ENCODE measurements at regions not wholly inside any gene's neighbourhood (a gene's known extent, or its start where the extent isn't known, plus 50 kb on each side); places are given as distances from the start of the nearest gene placed in this dataset.

GRCh38 chr4:10917566-10917965 is 233.0 kb upstream of the CLNK start (continued):
- TF ChIP-seq CTCF (IDR thresholded peaks at IDR 0.05; ENCODE audit: low read depth, low read length, missing input control): no peak
- TF ChIP-seq MAX (IDR thresholded peaks at IDR 0.05): no peak
- no peak for TF ChIP-seq GABPA (IDR thresholded peaks at IDR 0.05 in 1 of 2, conservative IDR thresholded peaks at IDR 0.05 in 1 of 2)
- no peak for TF ChIP-seq SP1 (IDR thresholded peaks at IDR 0.05)

GRCh38 chr4:10898072-10898471 is 213.5 kb upstream of the CLNK start:
- WGBS: 79% methylated on average over 5 of the region's 5 CpGs

More at GRCh38 chr4:10898072-10898471, 213.5 kb upstream of the CLNK start:
- Histone ChIP-seq H3K27me3 (ENCODE audit: control insufficient read depth in 4 of 4, insufficient read depth in 4 of 4, low read length in 3 of 4) (no peaks in the 10 kb centered on the region), H3K27ac (ENCODE audit: low read depth in 1 of 2, low read length in 2 of 2) (no peak overlapping the region), H3K9ac (ENCODE audit: low read depth in 1 of 2, low read length in 2 of 2) (no peak overlapping the region), H3K4me1 (ENCODE audit: control insufficient read depth in 4 of 4, insufficient read depth in 4 of 4, low read length in 3 of 4) (no peaks in the 10 kb centered on the region), H3K4me3 (ENCODE audit: low read depth in 1 of 3, low read length in 3 of 3) (no peak overlapping the region), H3K36me3 (ENCODE audit: control insufficient read depth in 4 of 4, insufficient read depth in 3 of 4, low read depth in 1 of 4, low read length in 3 of 4) (no peaks in the 10 kb centered on the region), H3K9me3 (ENCODE audit: control insufficient read depth in 4 of 4, low read length in 3 of 4) (no peaks in the 10 kb centered on the region)
- TF ChIP-seq FOXA2 (IDR thresholded peaks at IDR 0.05) (no peak), ATF3 (IDR thresholded peaks at IDR 0.05) (no peak), TAF1 (conservative IDR thresholded peaks at IDR 0.05) (no peak), REST (IDR thresholded peaks at IDR 0.05) (no peak), RXRA (IDR thresholded peaks at IDR 0.05) (no peak), CTCF (IDR thresholded peaks at IDR 0.05; ENCODE audit: low read depth, low read length, missing input control) (no peak), EGR1 (IDR thresholded peaks at IDR 0.05; ENCODE audit: low read depth in 2 of 2) (no peak), JUND (IDR thresholded peaks at IDR 0.05) (no peak), NR2F2 (IDR thresholded peaks at IDR 0.05) (no peak), YY1 (IDR thresholded peaks at IDR 0.05) (no peak), MAX (IDR thresholded peaks at IDR 0.05) (no peak), HNF4G (IDR thresholded peaks at IDR 0.05) (no peak)
- DNase-seq (ENCODE audit: low spot score): no peak

All from liver (tissue), 8 donors.